GM12875 (cell line): ENCODE measurements at regions not wholly inside any gene's neighbourhood (a gene's known extent, or its start where the extent isn't known, plus 50 kb on each side); places are given as distances from the start of the nearest gene placed in this dataset.
A peak's percentile ranks its signal among the peaks of the same experiment; 100 is the strongest.
"Not testable (repeated sequence)": the region's sequence is repeated elsewhere in the genome, so short reads cannot be mapped to it uniquely, and the experiment has no call there.

Experiments
- H3K4me3 ChIP-seq: one replicate; pipeline ENCODE4 v1.5.1; 2011; ENCODE audit warnings: low read depth, low read length, control low read depth
- CTCF ChIP-seq: IDR thresholded peaks from 2 replicates; pipeline ENCODE4 v1.5.1; 2011; ENCODE audit warnings: low read depth, mild to moderate bottlenecking, control low read depth, inconsistent platforms, low read length, moderate library complexity, borderline replicate concordance; ENCODE audit not compliant: insufficient read depth

GRCh38 chr19:30686176-30686820, 314.1 kb downstream of the ZNF536 start:
- no peak overlapping the region for H3K4me3 ChIP-seq
- TF ChIP-seq CTCF, result no peak

- no peak overlapping the region for H3K4me3 ChIP-seq
- TF ChIP-seq CTCF, result no peak
Measured at GRCh38 chr19:30685426-30686000, 313.3 kb downstream of the ZNF536 start.

- no peak for TF ChIP-seq CTCF
- no peak overlapping the region for H3K4me3 ChIP-seq
Measured at GRCh38 chr19:30684613-30685012, 312.4 kb downstream of the ZNF536 start.

GRCh38 chr19:30682999-30683536, 310.9 kb downstream of the ZNF536 start:
- TF ChIP-seq CTCF, result peak; percentile 66
- H3K4me3 ChIP-seq, result no peak overlapping the region

- H3K4me3 ChIP-seq, result no peak overlapping the region
- TF ChIP-seq CTCF, result no peak
Measured at GRCh38 chr19:30682146-30682998, 310.2 kb downstream of the ZNF536 start.

GRCh38 chr19:30681162-30682100, 309.2 kb downstream of the ZNF536 start:
- no peak for TF ChIP-seq CTCF
- no peak overlapping the region for H3K4me3 ChIP-seq

GRCh38 chr19:30680399-30680798, 308.2 kb downstream of the ZNF536 start:
- not testable (repeated sequence) for H3K4me3 ChIP-seq
